Esophagus squamous epithelium (tissue), 5 donors: ENCODE measurements at regions not wholly inside any gene's neighbourhood (a gene's known extent, or its start where the extent isn't known, plus 50 kb on each side); places are given as distances from the start of the nearest gene placed in this dataset.
"Not testable (repeated sequence)": the region's sequence is repeated elsewhere in the genome, so short reads cannot be mapped to it uniquely, and the experiment has no call there.

Experiments used
- DNase-seq: peaks from one replicate; lab custom pipeline; 2025; lab: John Stamatoyannopoulos, UW
- H3K27ac ChIP-seq, 4 donors: fragments of 200-600 bp; sonication (generic); one replicate each; pipeline ENCODE4 v1.5.1; 2016 to 2019; ENCODE audit warnings: mild to moderate bottlenecking in 1 of 4
- H3K27me3 ChIP-seq, 4 donors: fragments of 200-600 bp; sonication (generic); 1 replicate in 3 of 4; 2 replicates in 1 of 4; pipeline versions ENCODE4 v1.5.1 to v1.6.0; 2017 to 2021; ENCODE audit warnings: antibody characterized with exemption in 1 of 4
- H3K36me3 ChIP-seq, 3 donors: fragments of 200-600 bp; sonication (generic); one replicate each; pipeline ENCODE4 v1.5.1; 2016 to 2019
- H3K4me1 ChIP-seq, 3 donors: fragments of 200-600 bp; sonication (generic); one replicate each; pipeline ENCODE4 v1.5.1; 2017 to 2019
- H3K4me3 ChIP-seq, 4 donors: fragments of 200-600 bp; sonication (generic); 1 replicate in 3 of 4; 2 replicates in 1 of 4; pipeline ENCODE4 v1.5.1; 2016 to 2019; ENCODE audit warnings: mild to moderate bottlenecking in 2 of 4, moderate library complexity in 1 of 4
- H3K9me3 ChIP-seq, 3 donors: fragments of 200-600 bp; sonication (generic); one replicate each; pipeline ENCODE4 v1.5.1; 2016 to 2019
- CTCF ChIP-seq, 6 experiments: fragments of 450-650 bp in 4 of 6; fragments of 200-600 bp in 2 of 6; sonication (generic) in 2 of 6; IDR thresholded peaks; one replicate each; pipeline ENCODE4 v1.5.1; 2016 to 2019; ENCODE audit warnings: antibody characterized with exemption in 6 of 6, mild to moderate bottlenecking in 4 of 6, moderate library complexity in 4 of 6
- POLR2A ChIP-seq, 4 donors: fragments of 450-650 bp; IDR thresholded peaks; one replicate each; pipeline ENCODE4 v1.6.1; 2017; ENCODE audit warnings: antibody characterized with exemption in 4 of 4, mild to moderate bottlenecking in 4 of 4, moderate library complexity in 3 of 4
- WGBS, 2 donors: methylation state at CpG; one replicate each; pipeline ENCODE4 v1.1.5; 2018; 5-methylcytosine and 5-hydroxymethylcytosine counted together
- intact Hi-C: fragments of 100-400 bp; cut with DNase I; formaldehyde crosslinking; loops from one replicate; pipeline ENCODE4 v1.15.0; 2022
- donor health status: DM: yes; HTN: yes; CAD: no.

GRCh38 chr18:10249270-10249669 lies 205.2 kb upstream of the APCDD1 start:
- H3K4me1 ChIP-seq, result peaks cover 0 to 40% (median 3%) of the 10 kb centered on the region in 3 donors
- no peak overlapping the region for H3K4me3 ChIP-seq
- H3K27ac ChIP-seq, result no peak overlapping the region
- no peak for DNase-seq
- no peaks in the 10 kb centered on the region for H3K27me3 ChIP-seq
- no peaks in the 10 kb centered on the region for H3K36me3 ChIP-seq
- H3K9me3 ChIP-seq, result no peaks in the 10 kb centered on the region
- WGBS, 2 donors, result 75 to 93% methylated on average over 1 to 2 of the region's 3 CpGs
- intact Hi-C loops, result no loop called here
- TF ChIP-seq POLR2A (IDR thresholded peaks at IDR 0.05), result no peak
- no peak for TF ChIP-seq CTCF (IDR thresholded peaks at IDR 0.05)

GRCh38 chr18:10249801-10250200 lies 204.6 kb upstream of the APCDD1 start:
- H3K36me3 ChIP-seq, result no peaks in the 10 kb centered on the region

GRCh38 chr18:10252494-10252893 lies 201.9 kb upstream of the APCDD1 start:
- no peak for TF ChIP-seq POLR2A (IDR thresholded peaks at IDR 0.05)
- TF ChIP-seq CTCF (IDR thresholded peaks at IDR 0.05), result no peak
- Histone ChIP-seq H3K27ac (no peak overlapping the region), H3K27me3 (no peaks in the 10 kb centered on the region), H3K4me3 (no peak overlapping the region), H3K9me3 (no peaks in the 10 kb centered on the region), H3K4me1 (peaks cover 0 to 22% (median 3%) of the 10 kb centered on the region in 3 donors), H3K36me3 (no peaks in the 10 kb centered on the region)
- DNase-seq, result no peak
- WGBS, 2 donors, result 57 to 70% methylated on average over 4 of the region's 4 CpGs
- intact Hi-C loops, result no loop called here

More at GRCh38 chr18:10249801-10250200, 204.6 kb upstream of the APCDD1 start:
- WGBS, 2 donors, result 83 to 92% methylated on average over 1 of the region's 1 CpG
- Histone ChIP-seq H3K27ac (no peak overlapping the region), H3K4me3 (no peak overlapping the region), H3K9me3 (no peaks in the 10 kb centered on the region), H3K4me1 (peaks cover 0 to 35% (median 3%) of the 10 kb centered on the region in 3 donors), H3K27me3 (no peaks in the 10 kb centered on the region)
- TF ChIP-seq POLR2A (IDR thresholded peaks at IDR 0.05) (no peak), CTCF (IDR thresholded peaks at IDR 0.05) (no peak)
- no peak for DNase-seq
- intact Hi-C loops, result no loop called here

GRCh38 chr18:10252952-10253705 lies 201.3 kb upstream of the APCDD1 start:
- H3K4me3 ChIP-seq, result no peak overlapping the region
- H3K4me1 ChIP-seq, result peaks cover 0 to 22% (median 3%) of the 10 kb centered on the region in 3 donors
- no peak overlapping the region for H3K27ac ChIP-seq
- H3K36me3 ChIP-seq, result no peaks in the 10 kb centered on the region
- no peak for DNase-seq
- 41 to 59% methylated on average over 5 of the region's 5 CpGs for WGBS, 2 donors
- intact Hi-C loops, result no loop called here
- H3K27me3 ChIP-seq, result no peaks in the 10 kb centered on the region
- H3K9me3 ChIP-seq, result no peaks in the 10 kb centered on the region
- TF ChIP-seq POLR2A (IDR thresholded peaks at IDR 0.05), result no peak
- no peak for TF ChIP-seq CTCF (IDR thresholded peaks at IDR 0.05)

GRCh38 chr18:10256276-10256675 lies 198.2 kb upstream of the APCDD1 start:
- DNase-seq, H3K4me3 ChIP-seq, H3K27ac ChIP-seq, H3K27me3 ChIP-seq, H3K9me3 ChIP-seq, H3K36me3 ChIP-seq, intact Hi-C loops: not testable (repeated sequence)
- peaks cover 0 to 24% (median 0%) of the 10 kb centered on the region in 3 donors for H3K4me1 ChIP-seq
- WGBS, 2 donors, result 73 to 76% methylated on average over 3 of the region's 3 CpGs
